ENCODE measurements at regions not wholly inside any gene's neighbourhood (a gene's known extent, or its start where the extent isn't known, plus 50 kb on each side); places are given as distances from the start of the nearest gene placed in this dataset.

DNA sequence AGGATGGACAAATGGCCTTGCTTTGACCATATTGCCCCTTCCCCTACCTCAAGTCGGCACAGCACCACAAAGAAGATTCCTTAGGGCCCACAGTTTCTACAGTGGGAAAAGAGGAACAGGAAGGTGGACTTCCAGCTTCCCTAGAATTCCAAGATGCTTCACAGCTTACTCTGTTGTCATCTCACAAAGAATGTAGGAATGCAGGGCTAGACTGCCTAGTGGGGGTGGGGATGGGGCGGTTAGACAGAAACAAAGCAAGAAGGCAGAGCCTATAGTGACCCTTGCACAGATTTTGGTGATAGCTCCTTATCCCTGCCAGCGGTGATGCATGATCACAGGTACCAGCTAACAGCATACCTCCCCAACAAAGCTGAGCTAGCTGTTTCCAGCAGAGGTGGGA is 607.6 kb upstream of the MAN1A1 start:
- no peaks in the 10 kb centered on the region for H3K27me3 ChIP-seq (ENCODE audit: insufficient read depth, poor library complexity, severe bottlenecking)
- no peak for TF ChIP-seq SPI1 (IDR thresholded peaks at IDR 0.05; ENCODE audit: borderline replicate concordance, low read depth)
- TF ChIP-seq GABPA (IDR thresholded peaks at IDR 0.05; ENCODE audit: low read depth): no peak
- TF ChIP-seq POLR2AphosphoS5 (IDR thresholded peaks at IDR 0.05; ENCODE audit: low read depth): no peak
- TF ChIP-seq, protein P1, sequence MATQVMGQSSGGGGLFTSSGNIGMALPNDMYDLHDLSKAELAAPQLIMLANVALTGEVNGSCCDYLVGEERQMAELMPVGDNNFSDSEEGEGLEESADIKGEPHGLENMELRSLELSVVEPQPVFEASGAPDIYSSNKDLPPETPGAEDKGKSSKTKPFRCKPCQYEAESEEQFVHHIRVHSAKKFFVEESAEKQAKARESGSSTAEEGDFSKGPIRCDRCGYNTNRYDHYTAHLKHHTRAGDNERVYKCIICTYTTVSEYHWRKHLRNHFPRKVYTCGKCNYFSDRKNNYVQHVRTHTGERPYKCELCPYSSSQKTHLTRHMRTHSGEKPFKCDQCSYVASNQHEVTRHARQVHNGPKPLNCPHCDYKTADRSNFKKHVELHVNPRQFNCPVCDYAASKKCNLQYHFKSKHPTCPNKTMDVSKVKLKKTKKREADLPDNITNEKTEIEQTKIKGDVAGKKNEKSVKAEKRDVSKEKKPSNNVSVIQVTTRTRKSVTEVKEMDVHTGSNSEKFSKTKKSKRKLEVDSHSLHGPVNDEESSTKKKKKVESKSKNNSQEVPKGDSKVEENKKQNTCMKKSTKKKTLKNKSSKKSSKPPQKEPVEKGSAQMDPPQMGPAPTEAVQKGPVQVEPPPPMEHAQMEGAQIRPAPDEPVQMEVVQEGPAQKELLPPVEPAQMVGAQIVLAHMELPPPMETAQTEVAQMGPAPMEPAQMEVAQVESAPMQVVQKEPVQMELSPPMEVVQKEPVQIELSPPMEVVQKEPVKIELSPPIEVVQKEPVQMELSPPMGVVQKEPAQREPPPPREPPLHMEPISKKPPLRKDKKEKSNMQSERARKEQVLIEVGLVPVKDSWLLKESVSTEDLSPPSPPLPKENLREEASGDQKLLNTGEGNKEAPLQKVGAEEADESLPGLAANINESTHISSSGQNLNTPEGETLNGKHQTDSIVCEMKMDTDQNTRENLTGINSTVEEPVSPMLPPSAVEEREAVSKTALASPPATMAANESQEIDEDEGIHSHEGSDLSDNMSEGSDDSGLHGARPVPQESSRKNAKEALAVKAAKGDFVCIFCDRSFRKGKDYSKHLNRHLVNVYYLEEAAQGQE (IDR thresholded peaks at IDR 0.05; ENCODE audit: insufficient replicate concordance, low read depth): no peak
- TF ChIP-seq, protein P2, sequence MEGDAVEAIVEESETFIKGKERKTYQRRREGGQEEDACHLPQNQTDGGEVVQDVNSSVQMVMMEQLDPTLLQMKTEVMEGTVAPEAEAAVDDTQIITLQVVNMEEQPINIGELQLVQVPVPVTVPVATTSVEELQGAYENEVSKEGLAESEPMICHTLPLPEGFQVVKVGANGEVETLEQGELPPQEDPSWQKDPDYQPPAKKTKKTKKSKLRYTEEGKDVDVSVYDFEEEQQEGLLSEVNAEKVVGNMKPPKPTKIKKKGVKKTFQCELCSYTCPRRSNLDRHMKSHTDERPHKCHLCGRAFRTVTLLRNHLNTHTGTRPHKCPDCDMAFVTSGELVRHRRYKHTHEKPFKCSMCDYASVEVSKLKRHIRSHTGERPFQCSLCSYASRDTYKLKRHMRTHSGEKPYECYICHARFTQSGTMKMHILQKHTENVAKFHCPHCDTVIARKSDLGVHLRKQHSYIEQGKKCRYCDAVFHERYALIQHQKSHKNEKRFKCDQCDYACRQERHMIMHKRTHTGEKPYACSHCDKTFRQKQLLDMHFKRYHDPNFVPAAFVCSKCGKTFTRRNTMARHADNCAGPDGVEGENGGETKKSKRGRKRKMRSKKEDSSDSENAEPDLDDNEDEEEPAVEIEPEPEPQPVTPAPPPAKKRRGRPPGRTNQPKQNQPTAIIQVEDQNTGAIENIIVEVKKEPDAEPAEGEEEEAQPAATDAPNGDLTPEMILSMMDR (IDR thresholded peaks at IDR 0.05; ENCODE audit: insufficient read depth, low read length): no peak
- DNase-seq (ENCODE audit: low read depth in 1 of 2, low spot score in 1 of 2): no peak
- H3K27ac ChIP-seq (replicated peaks): no peak overlapping the region
- H3K4me3 ChIP-seq (replicated peaks; ENCODE audit: insufficient read depth, low read length): no peak overlapping the region

DNA sequence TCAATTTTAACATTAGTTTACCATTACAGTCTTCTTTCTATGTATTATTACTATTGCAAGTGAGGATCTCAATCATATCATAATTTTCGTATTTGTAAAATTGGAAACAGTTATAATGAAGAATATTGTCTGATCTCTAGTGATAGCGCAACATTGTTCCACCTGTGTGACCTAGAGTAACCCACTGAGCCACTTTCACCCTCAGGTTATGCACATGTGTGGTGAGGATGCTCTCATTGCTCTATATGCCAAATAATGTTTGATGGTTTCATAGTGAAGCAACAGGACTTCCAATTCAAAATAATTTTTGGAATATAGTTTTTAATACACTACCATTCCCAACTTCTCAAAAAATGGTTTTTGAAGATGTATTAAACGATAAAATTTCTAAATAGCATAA is 603.1 kb upstream of the MAN1A1 start:
- H3K27ac ChIP-seq (replicated peaks): no peak overlapping the region
- H3K4me3 ChIP-seq (replicated peaks; ENCODE audit: insufficient read depth, low read length): no peak overlapping the region
- DNase-seq (ENCODE audit: low read depth in 1 of 2, low spot score in 1 of 2): no peak
- no peaks in the 10 kb centered on the region for H3K27me3 ChIP-seq (ENCODE audit: insufficient read depth, poor library complexity, severe bottlenecking)
- TF ChIP-seq SPI1 (IDR thresholded peaks at IDR 0.05; ENCODE audit: borderline replicate concordance, low read depth) (no peak), GABPA (IDR thresholded peaks at IDR 0.05; ENCODE audit: low read depth) (no peak), POLR2AphosphoS5 (IDR thresholded peaks at IDR 0.05; ENCODE audit: low read depth) (no peak)
- TF ChIP-seq, protein P2 (IDR thresholded peaks at IDR 0.05; ENCODE audit: insufficient read depth, low read length): no peak
- TF ChIP-seq, protein P1 (IDR thresholded peaks at IDR 0.05; ENCODE audit: insufficient replicate concordance, low read depth): no peak

DNA sequence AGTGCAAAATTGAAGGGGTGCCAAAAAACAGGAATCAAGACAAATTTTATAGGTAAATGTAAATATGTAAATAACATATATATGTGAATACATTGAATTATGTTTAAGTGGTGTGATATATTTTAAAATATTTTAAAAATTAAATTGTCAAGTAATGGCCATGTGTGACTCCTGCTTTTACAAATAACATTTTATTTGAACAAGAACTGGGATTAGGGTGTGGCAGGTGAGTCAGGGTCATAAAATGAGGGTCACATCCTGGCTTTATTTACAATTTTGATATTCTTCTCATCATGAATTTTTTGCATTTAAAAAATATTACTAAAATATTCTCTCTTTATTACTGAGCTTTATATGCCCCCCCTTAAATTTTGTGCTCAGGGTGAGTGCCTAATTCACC is 601.1 kb upstream of the MAN1A1 start:
- DNase-seq (ENCODE audit: low read depth in 1 of 2, low spot score in 1 of 2): no peak
- Histone ChIP-seq H3K27ac (replicated peaks) (no peak overlapping the region), H3K4me3 (replicated peaks; ENCODE audit: insufficient read depth, low read length) (no peak overlapping the region), H3K27me3 (ENCODE audit: insufficient read depth, poor library complexity, severe bottlenecking) (no peaks in the 10 kb centered on the region)
- TF ChIP-seq, protein P2 (IDR thresholded peaks at IDR 0.05; ENCODE audit: insufficient read depth, low read length): no peak
- TF ChIP-seq GABPA (IDR thresholded peaks at IDR 0.05; ENCODE audit: low read depth) (no peak), POLR2AphosphoS5 (IDR thresholded peaks at IDR 0.05; ENCODE audit: low read depth) (no peak), SPI1 (IDR thresholded peaks at IDR 0.05; ENCODE audit: borderline replicate concordance, low read depth) (no peak)
- TF ChIP-seq, protein P1 (IDR thresholded peaks at IDR 0.05; ENCODE audit: insufficient replicate concordance, low read depth): no peak

Data from HL-60 (cell line).